IMR-90 (cell line): ENCODE measurements at regions not wholly inside any gene's neighbourhood (a gene's known extent, or its start where the extent isn't known, plus 50 kb on each side); places are given as distances from the start of the nearest gene placed in this dataset.
A peak's percentile ranks its signal among the peaks of the same experiment; 100 is the strongest.

Source experiments
- ATAC-seq: fragments of 200-7000 bp; cut with Tn5 transposase; 2 replicates; pipeline ENCODE4 v1.9.1; 2020; ENCODE audit warnings: low read depth, mild to moderate bottlenecking, moderate library complexity
- BruUV-seq: library from RNA; stranded (reverse); fragments of 400-500 nt; replicated peaks from 2 replicates; lab custom pipeline; 2021; lab: Mats Ljungman, UMichigan
- CTCF ChIA-PET: fragments of 300-600 bp; formaldehyde crosslinking; extraction: SDS; loops from one replicate; lab custom pipeline; 2021; ENCODE audit warnings: antibody characterized with exemption; lab: Yijun Ruan, JAX
- POLR2A ChIA-PET: fragments of 300-600 bp; sonication (Branson Sonifier 250); formaldehyde crosslinking; loops from one replicate; lab custom pipeline; 2022; ENCODE audit warnings: antibody characterized with exemption; ENCODE audit not compliant: unreplicated experiment; lab: Charles Lee
- DNase-seq: peaks from one replicate; pipeline ENCODE4 v3.0.0; 2013
- H2AFZ ChIP-seq: replicated peaks from 2 replicates; pipeline ENCODE3; 2013; ENCODE audit warnings: low read length, mild to moderate bottlenecking; ENCODE audit not compliant: poor library complexity
- H2AK5ac ChIP-seq: 2 replicates; pipeline ENCODE4 v1.6.1; 2013; ENCODE audit warnings: low read depth, low read length, inconsistent platforms
- H2AK9ac ChIP-seq: replicated peaks from 2 replicates; pipeline ENCODE3; 2013; ENCODE audit warnings: mild to moderate bottlenecking, low read depth, low read length, moderate library complexity; ENCODE audit not compliant: poor library complexity
- H2BK120ac ChIP-seq: 2 replicates; pipeline ENCODE4 v1.6.1; 2013; ENCODE audit warnings: low read depth, low read length, inconsistent platforms
- H2BK15ac ChIP-seq: 3 replicates; pipeline ENCODE4 v1.6.1; 2013; ENCODE audit warnings: low read depth, low read length, inconsistent platforms
- H2BK20ac ChIP-seq: 2 replicates; pipeline ENCODE4 v1.6.1; 2013; ENCODE audit warnings: low read depth, mild to moderate bottlenecking, inconsistent platforms, low read length, moderate library complexity
- H2BK5ac ChIP-seq: 2 replicates; pipeline ENCODE4 v1.6.1; 2013; ENCODE audit warnings: mild to moderate bottlenecking, low read depth, low read length, inconsistent platforms; ENCODE audit not compliant: poor library complexity, severe bottlenecking
- H3K14ac ChIP-seq: replicated peaks from 2 replicates; pipeline ENCODE4 v1.6.1; 2013; ENCODE audit warnings: low read depth, low read length, inconsistent platforms
- H3K18ac ChIP-seq: 2 replicates; pipeline ENCODE4 v1.6.1; 2013; ENCODE audit warnings: low read depth, low read length, control low read depth
- H3K23ac ChIP-seq: 2 replicates; pipeline ENCODE4 v1.6.1; 2013; ENCODE audit warnings: low read depth, low read length, inconsistent platforms
- H3K27ac ChIP-seq: 2 replicates; pipeline ENCODE4 v1.5.1; 2013; ENCODE audit warnings: mild to moderate bottlenecking, control low read depth, low read length; ENCODE audit not compliant: insufficient read depth
- H3K27me3 ChIP-seq: 2 replicates; pipeline ENCODE4 v1.6.1; 2013; ENCODE audit warnings: low read length; ENCODE audit not compliant: control insufficient read depth, insufficient read depth
- H3K36me3 ChIP-seq: 2 replicates; pipeline ENCODE4 v1.6.1; 2013; ENCODE audit warnings: low read length, mixed read lengths; ENCODE audit not compliant: control insufficient read depth, insufficient read depth
- H3K4ac ChIP-seq: 2 replicates; pipeline ENCODE4 v1.6.1; 2013; ENCODE audit warnings: low read depth, low read length, inconsistent platforms
- H3K4me1 ChIP-seq: 2 replicates; pipeline ENCODE4 v1.6.1; 2013; ENCODE audit warnings: low read length, mixed read lengths; ENCODE audit not compliant: control insufficient read depth, insufficient read depth
- H3K4me2 ChIP-seq: 2 replicates; pipeline ENCODE4 v1.6.1; 2013; ENCODE audit warnings: low read depth, mild to moderate bottlenecking, control low read depth, low read length, moderate library complexity
- H3K4me3 ChIP-seq: 2 replicates; pipeline ENCODE4 v1.5.1; 2013; ENCODE audit warnings: low read depth, mild to moderate bottlenecking, control low read depth, low read length, moderate library complexity; ENCODE audit not compliant: insufficient read depth
- H3K56ac ChIP-seq: 2 replicates; pipeline ENCODE4 v1.6.1; 2013; ENCODE audit warnings: low read length, inconsistent platforms; ENCODE audit not compliant: insufficient read depth; ENCODE audit errors: extremely low read depth
- H3K79me1 ChIP-seq, 2 experiments: 2 replicates each; pipeline ENCODE4 v1.6.1; 2013; ENCODE audit warnings: low read length in 2 of 2, inconsistent platforms in 1 of 2, low read depth in 1 of 2
- H3K9ac ChIP-seq: 2 replicates; pipeline ENCODE4 v1.6.1; 2013; ENCODE audit warnings: low read depth, low read length, control low read depth
- H3K9me1 ChIP-seq: 2 replicates; pipeline ENCODE4 v1.6.1; 2013; ENCODE audit warnings: low read length, inconsistent platforms; ENCODE audit not compliant: insufficient read depth
- H3K9me3 ChIP-seq: 2 replicates; pipeline ENCODE4 v1.6.1; 2013; ENCODE audit warnings: low read length; ENCODE audit not compliant: control insufficient read depth, insufficient read depth
- H4K20me1 ChIP-seq: 2 replicates; pipeline ENCODE4 v1.6.1; 2013; ENCODE audit warnings: low read length, inconsistent platforms; ENCODE audit not compliant: insufficient read depth
- H4K5ac ChIP-seq: 2 replicates; pipeline ENCODE4 v1.6.1; 2013; ENCODE audit warnings: mild to moderate bottlenecking, low read depth, low read length, control low read depth
- H4K8ac ChIP-seq, 2 experiments: 2 replicates each; pipeline ENCODE4 v1.6.1; 2013; ENCODE audit warnings: low read depth in 2 of 2, low read length in 2 of 2, control low read depth in 1 of 2, inconsistent platforms in 1 of 2
- H4K91ac ChIP-seq: 2 replicates; pipeline ENCODE4 v1.6.1; 2013; ENCODE audit warnings: low read depth, low read length, inconsistent platforms; ENCODE audit not compliant: insufficient read depth
- CTCF ChIP-seq: conservative IDR thresholded peaks from 2 replicates; pipeline ENCODE4 v1.5.1; 2012; ENCODE audit warnings: mild to moderate bottlenecking, low read depth, low read length, improper control_type of control experiment
- SMC3 ChIP-seq: fragments of 150-350 bp; IDR thresholded peaks from 2 replicates; pipeline ENCODE4 v1.6.1; 2016; ENCODE audit warnings: low read depth, mild to moderate bottlenecking, antibody characterized with exemption, low read length, moderate library complexity
- WGBS, 2 experiments: methylation state at CpG; one replicate each; pipeline versions ENCODE4 v1.1.5 to v1.1.7; 2013; ENCODE audit warnings: missing lambda C conversion rate in 2 of 2; ENCODE audit not compliant: insufficient read length in 1 of 2; ENCODE audit errors: extremely low coverage in 2 of 2; 5-methylcytosine and 5-hydroxymethylcytosine counted together
- dilution Hi-C: fragments of 300-500 bp; cut with HindIII; formaldehyde crosslinking; loops from one replicate; pipeline ENCODE4 v1.14.3; 2018; ENCODE audit warnings: low sequenced_read_pairs; ENCODE audit not compliant: unreplicated experiment
- in situ Hi-C: fragments of 300-500 bp; cut with MboI; formaldehyde crosslinking; loops from 3 replicates; pipeline ENCODE4 v1.14.3; 2019; ENCODE audit warnings: low sequenced_read_pairs, inconsistent platforms, mixed read lengths
- intact Hi-C: fragments of 100-400 bp; cut with micrococcal nuclease; formaldehyde crosslinking; loops from 2 replicates; pipeline ENCODE4 v1.10.0; 2022

GRCh38 chr17:14886200-14886739, 378.9 kb downstream of the PMP22 start:
- Histone ChIP-seq H2BK15ac (no peak overlapping the region), H2AFZ (no peak overlapping the region), H2BK120ac (no peak overlapping the region), H2AK9ac (no peak overlapping the region), H3K4ac (no peak overlapping the region), H2BK5ac (no peak overlapping the region), H4K8ac (no peak overlapping the region), H3K9me3 (peaks cover 12% of the 10 kb centered on the region), H3K4me1 (no peaks in the 10 kb centered on the region), H4K5ac (no peak overlapping the region), H2BK20ac (no peak overlapping the region), H3K4me2 (no peak overlapping the region), H3K18ac (no peak overlapping the region), H3K23ac (no peak overlapping the region), H4K20me1 (no peaks in the 10 kb centered on the region), H3K27me3 (no peaks in the 10 kb centered on the region), H3K56ac (no peak overlapping the region), H3K9me1 (no peaks in the 10 kb centered on the region), H3K79me1 (no peaks in the 10 kb centered on the region), H3K4me3 (no peak overlapping the region), H3K14ac (no peak overlapping the region), H3K27ac (no peak overlapping the region), H3K36me3 (no peaks in the 10 kb centered on the region), H3K9ac (no peak overlapping the region), H4K91ac (no peak overlapping the region), H2AK5ac (no peak overlapping the region)
- ChIA-PET CTCF (no interaction called here), POLR2A (no interaction called here)
- no CpG with 5 or more reads among the region's 2 CpGs for WGBS, 2 experiments
- in situ Hi-C loops: no loop called here
- no peak for ATAC-seq
- no peak for DNase-seq
- intact Hi-C loops: no loop called here
- dilution Hi-C loops: no loop called here
- TF ChIP-seq SMC3 (no peak), CTCF (peak; percentile 22; the same call in 1 of the 2 replicates)
- BruUV-seq: no TSS peak
